NCI-H1930 (cell line): ENCODE measurements at regions not wholly inside any gene's neighbourhood (a gene's known extent, or its start where the extent isn't known, plus 50 kb on each side); places are given as distances from the start of the nearest gene placed in this dataset.
"Not testable (repeated sequence)": the region's sequence is repeated elsewhere in the genome, so short reads cannot be mapped to it uniquely, and the experiment has no call there.

ENCODE experiments used
- DNase-seq, 2 experiments: peaks; one replicate each; lab custom pipeline; 2025; lab: John Stamatoyannopoulos, UW

DNA sequence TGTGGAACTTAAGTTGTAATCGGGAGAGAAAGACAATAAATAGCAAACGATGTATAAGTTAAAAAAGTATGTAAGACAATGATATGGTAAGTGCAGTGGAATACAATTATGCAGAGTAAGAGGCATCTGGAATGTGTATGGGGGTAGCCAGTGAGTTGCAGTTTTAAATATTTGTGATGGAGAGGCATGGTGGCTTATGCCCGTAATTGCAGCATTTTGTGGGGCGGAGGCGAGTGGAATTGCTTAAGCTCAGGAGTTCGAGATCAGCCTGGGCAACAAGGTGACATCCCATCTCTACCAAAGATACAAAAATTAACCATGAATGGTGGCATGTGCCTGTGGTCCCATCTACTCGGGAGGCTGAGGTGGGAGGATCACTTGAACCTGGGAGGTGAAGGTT is 52.5 kb upstream of the WDFY3 start:
- no peak for DNase-seq

DNA sequence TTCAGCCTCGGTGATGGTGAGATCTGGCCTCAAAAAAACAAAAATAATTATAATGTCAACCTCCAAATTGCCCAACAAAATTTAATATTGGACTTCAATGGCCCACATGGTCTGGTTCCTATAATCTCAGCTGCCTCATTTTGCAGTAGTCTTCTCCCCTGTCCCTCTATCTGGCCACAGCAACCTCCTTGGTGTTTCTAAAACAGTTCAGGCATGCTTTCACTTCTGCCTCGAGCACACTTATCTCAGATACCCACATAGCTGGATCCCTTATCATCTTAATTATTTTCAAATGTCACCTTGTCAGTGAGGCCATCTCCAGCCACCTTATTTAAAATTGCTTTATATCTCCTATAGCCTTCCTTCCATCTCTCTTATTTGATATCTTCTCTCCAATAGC is 52.9 kb upstream of the WDFY3 start:
- DNase-seq = no peak

DNA sequence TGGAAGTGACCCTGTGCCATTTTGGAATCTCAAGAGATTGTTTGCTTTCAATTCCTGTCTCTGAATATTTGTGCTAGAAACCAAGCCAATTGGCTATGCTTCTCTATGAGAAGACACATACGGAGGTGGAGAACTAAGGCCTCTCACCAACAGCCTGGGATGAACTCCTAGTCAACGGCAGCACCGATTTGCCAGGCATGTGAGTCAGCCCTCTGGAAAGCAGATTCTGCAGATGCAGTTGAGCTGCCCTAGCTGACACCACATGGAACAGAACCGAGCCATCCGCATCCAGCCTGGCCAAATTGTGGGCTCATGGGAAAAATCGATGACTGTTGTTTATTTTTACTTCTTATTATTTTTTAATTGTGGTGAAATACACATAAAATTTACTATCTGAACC is 58.2 kb upstream of the WDFY3 start:
- no peak for DNase-seq

DNA sequence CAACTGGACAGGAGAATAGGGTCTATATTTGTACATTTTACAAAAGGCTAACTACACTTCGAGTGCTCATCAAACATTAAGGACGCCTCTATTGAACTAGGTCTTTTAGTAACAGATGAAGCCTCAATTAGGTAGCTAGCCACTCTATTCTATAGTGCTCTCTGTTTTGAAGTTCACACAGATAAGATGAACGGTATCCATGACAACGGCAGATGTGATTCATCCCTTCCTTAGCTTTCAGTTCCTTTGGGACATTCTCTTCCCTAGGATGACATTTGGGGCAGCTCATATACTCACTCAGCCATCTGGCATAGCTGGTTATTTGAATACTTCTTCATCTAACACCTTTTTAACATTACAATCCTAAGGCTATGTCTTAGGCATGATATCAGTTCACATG is 62.4 kb upstream of the WDFY3 start:
- peak in 1 of 2 experiments; percentile 13 for DNase-seq

DNA sequence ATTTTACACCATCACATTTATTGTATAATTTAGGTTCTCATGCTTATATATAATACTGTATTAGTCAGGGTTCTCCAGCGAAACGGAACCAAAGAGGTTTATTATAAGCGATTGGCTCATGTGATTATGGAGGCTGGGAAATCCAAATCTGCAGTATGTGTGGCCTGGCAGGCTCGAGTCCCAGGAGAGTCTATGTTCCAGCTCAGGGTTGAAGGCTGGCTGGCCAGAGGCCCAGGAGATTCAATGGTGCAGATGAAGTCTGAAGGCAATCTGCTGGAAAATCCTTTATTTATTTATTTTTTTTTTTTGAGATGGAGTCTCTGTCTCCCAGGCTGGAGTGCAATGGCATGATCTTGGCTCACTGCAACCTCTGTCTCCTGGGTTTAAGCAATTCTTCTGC is 63.0 kb upstream of the WDFY3 start:
- no peak for DNase-seq

DNA sequence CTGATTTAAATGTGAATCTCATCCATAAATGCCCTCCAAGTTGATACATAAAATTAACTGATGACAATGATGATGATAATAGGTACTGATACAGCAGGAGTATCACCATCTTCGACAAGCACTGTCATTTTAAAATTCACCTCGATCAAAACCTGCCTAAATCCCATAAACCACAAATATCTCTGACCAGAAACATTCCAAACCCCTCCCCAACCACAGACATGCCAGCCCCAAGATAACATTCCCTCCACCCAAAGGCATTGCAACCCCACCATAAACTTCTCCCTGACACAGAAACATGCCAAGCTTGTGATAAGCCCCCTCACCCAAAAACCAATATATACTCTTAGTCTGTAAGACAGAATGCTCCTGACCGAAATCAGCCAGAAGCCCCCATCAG is 63.7 kb upstream of the WDFY3 start:
- DNase-seq = no peak

DNA sequence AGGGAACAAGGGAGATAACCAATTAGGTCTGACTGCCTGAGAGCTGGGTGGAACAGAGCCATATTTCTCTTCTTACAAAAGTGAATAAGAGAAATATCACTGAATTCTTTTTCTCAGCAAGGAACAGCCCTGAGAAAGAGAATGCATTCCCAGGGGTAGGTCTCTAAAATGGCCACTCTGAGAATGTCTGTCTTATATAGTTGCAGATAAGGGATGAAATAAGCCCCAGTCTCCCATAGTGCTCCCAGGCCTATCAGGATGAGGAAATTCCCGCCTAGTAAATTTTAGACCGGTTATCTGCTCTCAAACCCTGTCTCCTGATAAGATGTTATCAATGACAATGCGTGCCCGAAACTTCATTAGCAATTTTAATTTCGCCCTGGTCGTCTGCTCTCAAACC is 67.3 kb upstream of the WDFY3 start:
- DNase-seq = not testable (repeated sequence)

DNA sequence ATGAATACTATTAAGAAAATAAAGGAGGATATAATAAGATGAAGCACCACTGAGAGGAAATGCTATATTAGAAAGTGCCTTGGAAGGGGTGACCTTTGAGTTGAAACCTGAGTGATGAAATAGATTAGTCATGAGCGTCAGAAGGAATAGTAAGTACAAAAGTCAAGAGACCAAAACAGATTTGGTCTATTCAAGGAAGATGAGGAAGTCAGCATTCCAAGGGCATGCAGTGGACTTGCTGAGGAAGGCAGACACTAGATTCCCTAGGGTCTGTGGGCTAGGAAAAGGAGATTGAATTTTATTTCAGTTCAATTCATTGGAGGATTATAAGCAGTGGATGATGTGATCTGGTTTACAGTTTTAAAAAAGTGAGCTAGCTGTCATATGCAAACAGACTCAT is 73.0 kb upstream of the WDFY3 start:
- no peak for DNase-seq

DNA sequence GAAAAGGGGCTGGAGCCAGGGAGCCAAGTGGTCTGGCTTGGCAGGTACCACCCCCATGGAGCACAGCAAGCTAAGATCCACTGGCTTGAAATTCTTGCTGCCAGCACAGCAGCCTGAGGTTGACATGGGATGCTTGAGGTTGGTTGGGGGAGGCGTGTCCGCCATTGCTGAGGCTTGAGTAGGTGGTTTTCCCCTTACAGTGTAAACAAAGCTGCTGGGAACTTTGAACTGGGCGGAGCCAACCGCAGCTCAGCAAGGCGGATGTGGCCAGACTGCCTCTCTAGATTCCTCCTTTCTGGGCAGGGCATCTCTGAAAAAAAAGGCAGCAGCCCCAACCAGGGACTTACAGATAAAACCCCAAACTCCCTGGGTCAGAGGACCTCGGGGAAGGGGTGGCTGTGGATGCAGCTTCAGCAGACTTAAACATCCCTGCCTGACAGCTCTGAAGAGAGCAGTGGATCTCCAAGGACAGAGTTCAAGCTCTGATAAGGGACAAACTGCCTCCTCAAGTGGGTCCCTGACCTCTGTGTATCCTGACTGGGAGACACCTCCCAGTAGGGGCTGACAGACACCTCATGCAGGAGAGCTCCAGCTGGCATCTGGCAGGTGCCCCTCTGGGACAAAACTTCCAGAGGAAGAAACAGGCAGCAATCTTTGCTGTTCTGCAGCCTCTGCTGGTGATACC is 77.5 kb upstream of the WDFY3 start:
- DNase-seq = not testable (repeated sequence)

DNA sequence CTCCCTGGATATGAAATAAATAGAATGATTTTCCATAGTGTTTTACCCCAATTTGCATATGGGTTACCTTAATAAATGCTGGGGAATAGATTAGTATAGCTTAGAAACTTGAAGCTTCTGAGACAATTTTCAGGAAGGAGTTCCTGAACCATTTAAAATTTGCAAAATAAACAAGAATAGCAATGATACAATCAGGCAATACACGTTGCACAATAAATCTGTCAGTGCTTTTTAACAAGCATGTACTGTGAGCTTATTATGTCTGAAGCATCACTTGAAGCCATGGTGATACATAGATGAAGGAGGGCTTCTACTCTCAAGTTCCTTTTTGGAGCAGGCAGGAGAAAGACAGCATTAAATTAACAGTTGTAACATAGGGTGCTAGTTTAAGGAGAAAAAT is 84.2 kb upstream of the WDFY3 start:
- no peak for DNase-seq

DNA sequence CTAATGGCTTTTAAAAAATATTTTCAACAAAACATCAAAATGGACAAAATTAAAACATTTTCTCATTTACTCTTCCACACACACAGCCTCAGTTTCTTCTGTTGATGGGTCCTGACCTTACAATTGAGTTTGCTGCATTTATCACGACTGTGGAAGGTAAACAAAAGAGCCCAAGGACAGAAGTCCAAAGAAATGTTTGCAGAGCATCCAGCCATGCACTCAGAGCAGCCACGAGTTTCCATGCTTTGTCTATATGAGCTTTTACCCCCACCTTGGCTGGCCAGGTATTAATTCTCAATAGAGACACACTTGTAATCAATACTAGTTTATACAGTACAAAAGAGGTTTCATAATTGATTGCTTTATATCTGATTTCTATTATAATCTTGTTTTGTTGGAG is 85.0 kb upstream of the WDFY3 start:
- DNase-seq = no peak

DNA sequence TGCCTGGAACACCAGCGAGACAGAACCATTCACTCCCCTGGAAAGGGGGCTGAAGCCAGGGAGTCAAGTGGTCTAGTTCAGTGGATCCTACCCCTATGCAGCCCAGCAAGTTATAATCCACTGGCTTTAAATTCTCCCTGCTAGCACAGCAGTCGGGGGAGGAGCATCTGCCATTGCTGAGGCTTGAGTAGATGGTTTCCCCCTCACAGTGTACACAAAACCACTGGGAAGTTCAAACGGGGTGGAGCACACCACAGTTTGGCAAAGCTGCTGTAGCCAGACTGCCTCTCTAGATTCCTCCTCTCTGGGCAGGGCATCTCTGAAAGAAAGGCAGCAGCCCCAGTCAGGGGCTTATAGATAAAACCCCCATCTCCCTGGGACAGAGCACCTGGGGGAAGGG is 88.4 kb upstream of the WDFY3 start:
- not testable (repeated sequence) for DNase-seq

DNA sequence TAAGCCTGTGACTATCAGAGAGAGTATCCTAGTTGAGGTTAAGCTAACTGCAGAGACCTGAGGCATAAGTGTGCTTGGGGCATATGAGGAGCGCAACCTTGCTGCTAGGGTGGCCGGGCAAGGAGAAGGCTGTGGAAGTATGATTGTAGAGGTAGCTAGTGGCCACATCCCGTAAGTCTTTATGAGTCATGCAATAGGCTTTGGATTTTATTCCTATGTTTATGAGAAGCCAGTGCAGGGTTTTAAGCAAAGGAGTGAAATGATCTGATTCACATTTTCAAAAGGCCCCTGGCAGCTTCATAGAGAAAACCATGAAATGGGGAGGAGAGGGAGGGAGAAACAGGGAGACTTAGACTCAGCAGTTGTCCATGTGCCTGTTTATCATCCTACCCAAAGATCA is 92.1 kb upstream of the WDFY3 start:
- no peak for DNase-seq

DNA sequence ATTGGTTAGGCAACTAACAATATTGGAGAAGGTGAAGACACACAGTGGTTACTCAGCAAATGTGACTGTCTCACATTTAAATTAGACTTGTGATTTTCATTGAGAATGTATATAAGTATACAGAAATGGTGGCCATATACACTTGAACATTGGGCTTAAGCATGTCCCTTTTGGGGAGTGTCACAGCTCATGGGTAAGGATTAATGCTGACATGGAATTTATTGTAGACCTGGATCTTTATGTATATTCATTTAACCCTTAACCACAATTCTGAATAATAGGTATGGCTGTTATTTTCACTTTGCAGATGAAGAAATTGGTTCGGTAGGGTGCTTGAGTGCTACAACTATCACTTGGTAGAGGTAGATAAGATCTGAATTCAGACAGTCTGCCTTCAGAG is 95.5 kb upstream of the WDFY3 start:
- no peak for DNase-seq

DNA sequence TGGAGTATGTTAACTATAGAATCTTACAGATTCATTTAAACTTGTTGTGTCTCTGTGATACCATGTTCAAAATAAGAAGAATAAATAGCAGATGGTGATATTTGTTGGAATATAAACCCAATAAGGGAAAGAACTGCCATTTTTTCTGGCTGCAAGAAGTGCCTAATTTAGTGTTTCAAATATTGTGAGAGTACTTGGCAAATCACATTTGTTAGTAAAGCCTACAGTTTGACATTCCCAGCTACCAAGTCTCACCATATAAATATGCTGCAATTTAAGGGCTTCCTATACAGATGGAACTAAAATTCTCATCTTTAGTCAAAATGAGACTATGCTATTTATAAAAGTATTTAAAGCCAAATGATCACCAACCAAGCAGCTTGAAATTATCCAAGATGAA is 96.0 kb upstream of the WDFY3 start:
- no peak for DNase-seq

DNA sequence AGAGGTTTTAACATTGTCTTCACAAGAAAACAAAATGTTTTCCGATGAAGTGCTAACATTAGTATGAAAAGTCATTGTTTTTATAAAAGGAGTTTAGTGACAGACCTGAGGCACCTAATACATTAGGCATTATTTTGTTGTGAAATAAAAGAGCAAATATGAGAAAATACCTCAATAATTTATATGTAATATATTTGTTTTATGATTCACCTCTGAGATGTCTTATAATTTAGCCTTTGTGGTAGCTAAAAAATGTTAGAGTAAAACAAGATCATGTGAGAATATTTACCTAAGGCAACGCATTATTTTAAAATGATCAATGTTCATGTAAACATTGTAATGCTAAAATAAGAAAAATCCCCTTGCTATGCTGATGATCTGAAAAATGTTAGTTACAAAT is 100.9 kb upstream of the WDFY3 start:
- no peak for DNase-seq

DNA sequence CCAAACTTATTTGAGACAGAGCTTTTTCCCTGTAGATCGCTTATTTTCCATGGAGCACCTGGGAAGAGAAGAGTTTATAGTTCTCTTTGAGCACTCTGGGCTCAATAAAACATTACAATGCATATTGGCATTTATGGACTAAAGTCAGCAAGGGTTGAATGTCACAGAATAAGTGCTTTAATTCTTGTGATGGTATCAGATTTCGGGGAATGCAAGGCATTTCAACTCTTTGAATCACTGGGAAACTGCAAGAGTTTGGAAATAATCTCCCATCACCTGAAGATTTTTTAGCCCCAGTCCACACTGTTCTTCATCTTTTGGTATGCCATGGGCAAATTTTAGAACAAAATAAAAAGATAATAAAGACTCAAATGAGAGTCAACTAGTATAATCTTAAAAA is 111.5 kb upstream of the WDFY3 start:
- no peak for DNase-seq

DNA sequence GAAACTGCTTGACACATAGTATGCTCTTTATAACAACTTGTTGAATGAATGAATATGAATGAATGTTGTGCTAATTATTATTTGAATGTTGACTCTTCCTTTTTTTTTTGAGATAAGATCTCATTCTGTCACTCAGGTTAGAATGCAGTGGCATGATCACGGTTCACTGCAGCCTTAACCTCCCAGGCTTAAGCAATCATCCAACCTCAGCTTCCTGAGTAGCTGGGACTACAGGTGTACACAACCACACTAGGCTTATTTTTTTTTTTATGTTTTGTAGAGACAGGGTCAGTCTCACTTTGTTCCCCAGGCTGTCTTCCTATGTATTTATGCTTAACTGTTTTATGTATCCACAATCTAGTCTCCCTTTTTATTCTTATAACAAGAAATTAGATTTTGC is 114.7 kb upstream of the WDFY3 start:
- DNase-seq = no peak

DNA sequence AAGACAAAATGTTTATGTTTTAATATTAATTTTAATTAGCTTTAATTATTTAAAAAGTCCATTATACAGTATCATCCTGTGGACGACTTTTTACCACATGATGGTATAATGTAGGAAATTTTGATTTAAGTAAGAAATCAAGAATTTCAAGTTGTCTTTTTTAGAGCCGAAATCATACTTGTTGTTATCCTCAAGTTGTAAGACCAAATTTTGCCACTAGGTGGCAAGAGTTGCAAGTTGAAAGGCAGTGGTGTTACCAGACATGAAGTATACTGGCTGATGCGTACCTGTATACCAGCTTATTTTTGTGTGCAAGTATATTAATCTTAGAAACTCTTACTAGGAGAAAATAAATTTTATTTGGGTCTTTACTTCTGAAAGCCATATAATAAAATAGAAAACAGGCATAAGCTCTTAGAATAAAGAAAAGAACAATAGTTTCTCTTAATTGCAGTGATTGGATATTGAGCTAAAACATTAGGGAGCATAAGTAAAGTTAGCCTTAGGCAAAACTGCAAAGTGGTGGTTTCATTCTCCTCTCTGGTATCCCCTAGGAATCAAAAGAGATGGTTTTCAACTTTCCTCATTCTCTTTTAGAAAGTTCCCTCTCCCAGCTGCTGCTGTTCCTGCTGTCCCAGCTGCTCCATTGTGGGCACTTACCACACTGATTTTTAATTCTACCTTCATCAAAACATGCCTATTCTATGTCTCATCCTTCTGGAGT is 118.0 kb upstream of the WDFY3 start:
- peak; percentile 47 to 57 for DNase-seq

DNA sequence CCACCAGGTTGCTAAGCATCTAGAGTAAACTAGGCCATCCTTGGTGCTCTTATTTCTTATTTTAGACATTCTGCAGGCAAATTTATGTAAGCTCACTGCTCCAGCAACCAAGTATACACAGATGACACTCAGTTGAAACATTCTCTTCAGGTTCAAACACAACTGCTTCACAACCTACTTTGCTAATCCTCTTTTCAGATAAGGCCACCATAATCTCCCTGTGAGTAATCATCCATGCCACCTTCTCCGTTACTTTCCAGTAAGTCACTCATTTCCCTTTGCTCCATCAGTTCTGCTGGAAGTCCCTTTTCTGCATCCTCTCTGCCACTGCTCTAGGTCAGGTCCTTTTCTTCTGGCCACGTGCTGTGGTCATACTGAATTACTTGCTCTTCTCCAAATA is 120.2 kb upstream of the WDFY3 start:
- no peak for DNase-seq

DNA sequence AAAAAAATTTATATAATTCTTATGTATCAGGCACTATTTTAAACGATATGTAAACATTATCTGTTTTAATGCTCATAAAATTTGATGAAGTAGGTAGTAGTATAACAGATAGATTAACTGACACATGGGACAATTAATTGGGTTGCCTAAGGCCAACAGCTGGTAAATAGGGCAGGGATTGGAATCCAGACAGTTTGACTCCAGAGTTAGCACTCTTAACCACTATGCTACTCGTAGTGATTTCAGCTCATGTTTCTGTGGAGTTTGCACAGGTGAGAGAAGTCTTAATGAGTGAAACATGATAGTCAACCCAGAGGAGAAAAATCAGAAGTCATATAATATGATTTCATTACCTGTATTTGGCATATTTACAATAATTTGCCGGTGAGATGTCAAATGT is 126.0 kb upstream of the WDFY3 start:
- DNase-seq = peak in 1 of 2 experiments; percentile 3

DNA sequence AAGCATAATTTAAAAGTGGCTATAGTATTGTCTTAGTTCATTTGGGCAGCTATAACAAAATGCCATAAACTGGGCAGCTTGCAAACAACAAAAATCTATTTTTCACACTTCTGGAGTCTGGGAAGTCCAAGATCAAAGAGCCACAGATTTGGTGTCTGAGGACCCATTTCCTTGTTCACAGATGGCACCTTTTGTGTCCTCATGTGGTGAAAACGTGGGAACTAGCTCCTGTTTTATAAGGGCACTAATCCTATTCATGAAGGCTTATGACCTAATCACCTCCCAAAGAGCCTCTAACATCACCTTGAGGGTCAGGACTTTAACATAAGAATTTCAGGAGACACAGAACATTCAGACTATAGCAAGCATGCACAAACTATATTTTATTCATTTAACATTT is 126.5 kb upstream of the WDFY3 start:
- no peak for DNase-seq

DNA sequence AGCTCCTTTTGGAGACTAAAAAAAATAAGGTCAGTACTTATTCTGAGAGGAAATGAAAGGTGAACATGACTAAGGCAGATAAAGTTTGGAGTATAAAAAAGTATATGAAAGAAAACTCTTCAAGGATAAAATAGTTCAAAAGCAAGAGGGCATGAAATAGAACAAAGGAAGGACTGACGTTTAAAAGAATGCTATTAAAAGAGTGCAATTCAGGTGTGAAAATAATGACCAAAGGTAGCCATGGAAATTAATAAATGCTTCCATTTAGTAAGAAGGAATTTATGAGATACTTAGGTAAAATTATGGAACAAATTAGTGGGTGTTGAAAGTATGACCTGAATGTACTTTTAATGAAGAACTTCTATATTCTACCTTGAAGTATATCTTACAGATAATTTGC is 128.2 kb upstream of the WDFY3 start:
- no peak for DNase-seq

DNA sequence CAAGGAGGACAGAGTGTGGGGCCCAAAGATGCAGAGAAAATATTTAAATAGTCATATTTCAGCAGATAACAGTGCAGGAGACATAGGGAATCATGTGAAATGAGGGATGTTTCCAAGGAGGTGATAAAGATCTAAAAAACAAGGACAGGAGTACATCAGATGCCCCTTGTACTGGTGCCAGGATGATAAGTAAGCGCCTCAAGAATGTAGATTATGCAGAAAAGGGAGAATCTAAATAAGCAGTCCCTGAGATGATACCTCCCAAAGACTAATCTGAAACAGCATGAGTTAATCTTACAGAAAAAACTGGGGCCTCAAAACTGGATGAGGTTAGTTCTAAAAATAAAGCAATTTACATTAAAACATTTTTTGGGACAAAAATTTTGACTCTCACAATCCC is 136.1 kb upstream of the WDFY3 start:
- no peak for DNase-seq
